ENCODE measurements at regions not wholly inside any gene's neighbourhood (a gene's known extent, or its start where the extent isn't known, plus 50 kb on each side); places are given as distances from the start of the nearest gene placed in this dataset.
"Not testable (repeated sequence)": the region's sequence is repeated elsewhere in the genome, so short reads cannot be mapped to it uniquely, and the experiment has no call there.

GRCh38 chr14:21894898-21895194 is 221.2 kb upstream of the OR4E1 start:
- not testable (repeated sequence) for DNase-seq (ENCODE audit: low spot score)

- DNase-seq (ENCODE audit: low spot score), result no peak
Observed at GRCh38 chr14:21894003-21894897, 220.6 kb upstream of the OR4E1 start.

GRCh38 chr14:21891921-21892320 is 218.3 kb upstream of the OR4E1 start:
- DNase-seq (ENCODE audit: low spot score), result no peak

GRCh38 chr14:21884995-21885394 is 211.4 kb upstream of the OR4E1 start:
- no peak for DNase-seq (ENCODE audit: low spot score)

GRCh38 chr14:21882226-21882625 is 208.6 kb upstream of the OR4E1 start:
- no peak for DNase-seq (ENCODE audit: low spot score)

GRCh38 chr14:21880918-21881317 is 207.3 kb upstream of the OR4E1 start:
- DNase-seq (ENCODE audit: low spot score), result no peak

- DNase-seq (ENCODE audit: low spot score), result no peak
Observed at GRCh38 chr14:21875791-21876190, 202.2 kb upstream of the OR4E1 start.

GRCh38 chr14:21874946-21875345 is 201.3 kb upstream of the OR4E1 start:
- no peak for DNase-seq (ENCODE audit: low spot score)

- no peak for DNase-seq (ENCODE audit: low spot score)
Observed at GRCh38 chr14:21874167-21874566, 200.5 kb upstream of the OR4E1 start.

GRCh38 chr14:21868442-21869046 is 194.9 kb upstream of the OR4E1 start:
- DNase-seq (ENCODE audit: low spot score), result peak; percentile 12

GRCh38 chr14:21867541-21867940 is 193.9 kb upstream of the OR4E1 start:
- DNase-seq (ENCODE audit: low spot score), result no peak

- no peak for DNase-seq (ENCODE audit: low spot score)
Observed at GRCh38 chr14:21866479-21866878, 192.9 kb upstream of the OR4E1 start.

- no peak for DNase-seq (ENCODE audit: low spot score)
Observed at GRCh38 chr14:21863289-21863688, 189.7 kb upstream of the OR4E1 start.

GRCh38 chr14:21861153-21861552 is 187.5 kb upstream of the OR4E1 start:
- DNase-seq (ENCODE audit: low spot score), result no peak

- no peak for DNase-seq (ENCODE audit: low spot score)
Observed at GRCh38 chr14:21860172-21860571, 186.6 kb upstream of the OR4E1 start.

- no peak for DNase-seq (ENCODE audit: low spot score)
Observed at GRCh38 chr14:21852775-21853174, 179.2 kb upstream of the OR4E1 start.

GRCh38 chr14:21852061-21852664 is 178.5 kb upstream of the OR4E1 start:
- no peak for DNase-seq (ENCODE audit: low spot score)

- DNase-seq (ENCODE audit: low spot score), result not testable (repeated sequence)
Observed at GRCh38 chr14:21846902-21847301, 173.3 kb upstream of the OR4E1 start.

- DNase-seq (ENCODE audit: low spot score), result no peak
Observed at GRCh38 chr14:21846227-21846885, 172.7 kb upstream of the OR4E1 start.

- no peak for DNase-seq (ENCODE audit: low spot score)
Observed at GRCh38 chr14:21840765-21841164, 167.1 kb upstream of the OR4E1 start.

- no peak for DNase-seq (ENCODE audit: low spot score)
Observed at GRCh38 chr14:21833836-21834235, 160.2 kb upstream of the OR4E1 start.

GRCh38 chr14:21825845-21826244 is 152.2 kb upstream of the OR4E1 start:
- no peak for DNase-seq (ENCODE audit: low spot score)

Data from AG20443 (cell line).